Ovary (tissue), 7 donors: ENCODE measurements at regions not wholly inside any gene's neighbourhood (a gene's known extent, or its start where the extent isn't known, plus 50 kb on each side); places are given as distances from the start of the nearest gene placed in this dataset.

ENCODE experiments used
- DNase-seq, 5 donors: peaks; one replicate each; pipeline ENCODE4 v3.0.0-alpha.2; 2019 to 2020
- H3K27ac ChIP-seq, 2 donors: fragments of 200-600 bp; one replicate each; pipeline versions ENCODE4 v1.5.1 to v1.8.0; 2019 to 2022
- H3K27me3 ChIP-seq: fragments of 200-600 bp; one replicate; pipeline ENCODE4 v1.8.0; 2022
- H3K36me3 ChIP-seq: fragments of 200-600 bp; sonication (generic); one replicate; pipeline ENCODE4 v1.5.1; 2019
- H3K4me1 ChIP-seq: one replicate; pipeline ENCODE4 v1.8.1; 2013; ENCODE audit warnings: mild to moderate bottlenecking, moderate library complexity; ENCODE audit not compliant: insufficient read depth
- H3K4me3 ChIP-seq: fragments of 200-600 bp; sonication (generic); one replicate; pipeline ENCODE4 v1.5.1; 2017
- H3K9me3 ChIP-seq, 2 donors: fragments of 200-600 bp in 1 of 2; sonication (generic) in 1 of 2; one replicate each; pipeline versions ENCODE4 v1.5.1 to v1.8.1; 2013 to 2019; ENCODE audit warnings: mild to moderate bottlenecking in 1 of 2, moderate library complexity in 1 of 2
- EP300 ChIP-seq: sonication (generic); formaldehyde crosslinking; IDR thresholded peaks from one replicate; pipeline ENCODE4 v1.6.1; 2017; ENCODE audit warnings: antibody characterized with exemption
- POLR2A ChIP-seq: fragments of 450-650 bp; IDR thresholded peaks from one replicate; pipeline ENCODE4 v1.6.1; 2017; ENCODE audit warnings: antibody characterized with exemption, mild to moderate bottlenecking, moderate library complexity
- WGBS, 3 donors: extraction: QIAGEN DNeasy Blood & Tissue Kit in 1 of 3; methylation state at CpG; one replicate each; pipeline versions ENCODE4 v1.1.5 to v1.1.7; 2013 to 2017; 5-methylcytosine and 5-hydroxymethylcytosine counted together
- intact Hi-C, 4 donors: fragments of 100-400 bp; cut with DNase I; formaldehyde crosslinking; loops; one replicate each; pipeline versions ENCODE4 v1.11.0 to v1.15.1; 2022 to 2023
- TF ChIP-seq, protein P1 (sequence below), 3 donors: fragments of 450-650 bp in 2 of 3; fragments of 200-600 bp in 1 of 3; IDR thresholded peaks; one replicate each; pipeline versions ENCODE4 v1.5.1 to v1.8.0; 2016 to 2022; ENCODE audit warnings: antibody characterized with exemption in 3 of 3, mild to moderate bottlenecking in 1 of 3
- donor health status: DM: no; HTN: no; CAD: no; lungs with moderate emphysema.
- donor health status: DM: no; HTN: no; CAD: no.
- donor health status: Bipolar disorder and iron deficiency.
- donor health status: DM: no; HTN: no; CAD: no.
- donor health status: DM: yes; HTN: yes; CAD: no.

DNA sequence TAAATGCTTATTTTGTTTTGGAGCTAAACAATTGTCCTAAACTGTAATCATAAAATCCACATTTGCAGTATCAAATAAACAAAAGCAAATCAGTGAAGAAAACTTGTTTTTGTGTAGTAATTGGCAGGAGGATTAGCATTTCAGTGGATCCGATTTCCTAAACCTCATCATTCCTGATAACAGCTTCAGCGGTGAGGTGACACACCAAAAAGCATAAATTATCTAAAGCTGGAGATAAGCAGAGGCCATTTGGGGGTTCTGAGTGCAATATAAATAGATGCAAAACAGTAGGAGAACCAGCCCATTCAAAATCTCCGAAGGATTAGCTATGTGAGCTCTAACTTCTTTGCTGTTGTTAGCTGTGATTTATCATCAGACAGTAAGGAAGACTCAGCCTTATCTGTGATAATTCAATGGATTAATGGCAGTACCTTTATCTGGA lies 235.8 kb downstream of the EPHA7 start:
- Histone ChIP-seq H3K27me3 (peaks cover 2% of the 10 kb centered on the region), H3K4me1 (no peaks in the 10 kb centered on the region), H3K27ac (no peak overlapping the region), H3K36me3 (no peaks in the 10 kb centered on the region), H3K9me3 (no peaks in the 10 kb centered on the region), H3K4me3 (no peak overlapping the region)
- intact Hi-C loops: no loop called here
- 33 to 41% (median 38%) methylated on average over 3 of the region's 3 CpGs for WGBS, 3 donors
- no peak for TF ChIP-seq EP300
- TF ChIP-seq, protein P1, sequence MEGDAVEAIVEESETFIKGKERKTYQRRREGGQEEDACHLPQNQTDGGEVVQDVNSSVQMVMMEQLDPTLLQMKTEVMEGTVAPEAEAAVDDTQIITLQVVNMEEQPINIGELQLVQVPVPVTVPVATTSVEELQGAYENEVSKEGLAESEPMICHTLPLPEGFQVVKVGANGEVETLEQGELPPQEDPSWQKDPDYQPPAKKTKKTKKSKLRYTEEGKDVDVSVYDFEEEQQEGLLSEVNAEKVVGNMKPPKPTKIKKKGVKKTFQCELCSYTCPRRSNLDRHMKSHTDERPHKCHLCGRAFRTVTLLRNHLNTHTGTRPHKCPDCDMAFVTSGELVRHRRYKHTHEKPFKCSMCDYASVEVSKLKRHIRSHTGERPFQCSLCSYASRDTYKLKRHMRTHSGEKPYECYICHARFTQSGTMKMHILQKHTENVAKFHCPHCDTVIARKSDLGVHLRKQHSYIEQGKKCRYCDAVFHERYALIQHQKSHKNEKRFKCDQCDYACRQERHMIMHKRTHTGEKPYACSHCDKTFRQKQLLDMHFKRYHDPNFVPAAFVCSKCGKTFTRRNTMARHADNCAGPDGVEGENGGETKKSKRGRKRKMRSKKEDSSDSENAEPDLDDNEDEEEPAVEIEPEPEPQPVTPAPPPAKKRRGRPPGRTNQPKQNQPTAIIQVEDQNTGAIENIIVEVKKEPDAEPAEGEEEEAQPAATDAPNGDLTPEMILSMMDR (IDR thresholded peaks at IDR 0.05): no peak
- no peak for TF ChIP-seq POLR2A
- DNase-seq: no peak

GRCh38 chr6:93182938-93183479 lies 236.3 kb downstream of the EPHA7 start:
- intact Hi-C loops: no loop called here
- H3K36me3 ChIP-seq: no peaks in the 10 kb centered on the region
- no peak for DNase-seq
- WGBS, 3 donors: 41 to 43% (median 42%) methylated on average over 2 of the region's 2 CpGs
- H3K9me3 ChIP-seq: no peaks in the 10 kb centered on the region
- H3K4me1 ChIP-seq: no peaks in the 10 kb centered on the region
- no peak overlapping the region for H3K27ac ChIP-seq
- peaks cover 2% of the 10 kb centered on the region for H3K27me3 ChIP-seq
- no peak for TF ChIP-seq EP300
- TF ChIP-seq, protein P1 (IDR thresholded peaks at IDR 0.05): no peak
- H3K4me3 ChIP-seq: no peak overlapping the region

- TF ChIP-seq EP300: no peak
- TF ChIP-seq POLR2A: no peak
- TF ChIP-seq, protein P1 (IDR thresholded peaks at IDR 0.05): no peak
- no peak for DNase-seq
- WGBS, 3 donors: 85 to 91% (median 88%) methylated on average over 2 of the region's 2 CpGs
- H3K27ac ChIP-seq: no peak overlapping the region
- no peaks in the 10 kb centered on the region for H3K4me1 ChIP-seq
- H3K36me3 ChIP-seq: no peaks in the 10 kb centered on the region
- intact Hi-C loops: no loop called here
- no peaks in the 10 kb centered on the region for H3K9me3 ChIP-seq
- no peaks in the 10 kb centered on the region for H3K27me3 ChIP-seq
- H3K4me3 ChIP-seq: no peak overlapping the region
Observed at GRCh38 chr6:93177918-93178317, 241.4 kb downstream of the EPHA7 start.

DNA sequence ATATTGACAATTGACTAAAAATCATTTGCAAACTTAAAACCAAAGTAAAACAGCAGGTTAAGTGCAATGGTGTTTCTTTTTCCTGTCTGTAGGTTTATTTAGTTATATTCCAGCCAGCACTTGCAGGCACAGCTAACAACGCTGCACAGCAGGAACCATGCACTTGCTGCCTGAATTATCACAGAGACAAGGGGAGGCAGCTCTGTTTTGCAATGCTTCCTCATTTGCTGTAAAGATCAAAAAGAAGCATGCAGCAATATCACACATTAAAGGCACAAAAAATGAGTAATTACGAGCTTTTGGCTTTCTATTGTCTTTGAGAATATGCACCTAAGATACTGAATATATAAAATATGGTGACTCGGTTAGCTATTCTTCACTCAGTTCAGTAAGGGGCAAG lies 241.9 kb downstream of the EPHA7 start:
- Histone ChIP-seq H3K4me1 (no peaks in the 10 kb centered on the region), H3K27me3 (no peaks in the 10 kb centered on the region), H3K4me3 (no peak overlapping the region), H3K36me3 (no peaks in the 10 kb centered on the region), H3K9me3 (no peaks in the 10 kb centered on the region), H3K27ac (no peak overlapping the region)
- WGBS, 3 donors: 78 to 92% (median 86%) methylated on average over 3 of the region's 3 CpGs
- no peak for DNase-seq
- intact Hi-C loops: no loop called here
- TF ChIP-seq POLR2A (no peak), EP300 (no peak)
- TF ChIP-seq, protein P1 (IDR thresholded peaks at IDR 0.05): no peak
